GM12878 (cell line): ENCODE measurements at regions not wholly inside any gene's neighbourhood (a gene's known extent, or its start where the extent isn't known, plus 50 kb on each side); places are given as distances from the start of the nearest gene placed in this dataset.

Experiments used
- ATAC-seq: fragments of 200-7000 bp; cut with Tn5 transposase; 3 replicates; pipeline ENCODE4 v1.9.1; 2020; ENCODE audit warnings: mild to moderate bottlenecking, moderate library complexity
- BruUV-seq: library from RNA; stranded (reverse); fragments of 400-500 nt; replicated peaks from 2 replicates; lab custom pipeline; 2021; lab: Mats Ljungman, UMichigan
- CTCF ChIA-PET: fragments of 300-600 bp; sonication (Branson Sonifier 250); formaldehyde crosslinking; extraction: SDS; loops from one replicate; lab custom pipeline; 2021; ENCODE audit warnings: inconsistent platforms; lab: Yijun Ruan, JAX
- POLR2A ChIA-PET: fragments of 350-600 bp; formaldehyde crosslinking; extraction: SDS; loops from one replicate; lab custom pipeline; 2021; ENCODE audit warnings: inconsistent platforms; lab: Charles Lee
- RAD21 ChIA-PET: fragments of 300-600 bp; sonication (Branson Sonifier 250); formaldehyde crosslinking; loops from one replicate; lab custom pipeline; 2023; ENCODE audit warnings: antibody characterized with exemption; ENCODE audit not compliant: unreplicated experiment; lab: Charles Lee
- SMC1A ChIA-PET: fragments of 300-600 bp; sonication (Branson Sonifier 250); formaldehyde crosslinking; loops from one replicate; lab custom pipeline; 2023; ENCODE audit not compliant: unreplicated experiment, uncharacterized antibody; lab: Charles Lee
- DNase-seq: peaks from one replicate; pipeline ENCODE4 v3.0.0-alpha.2; 2011; ENCODE audit warnings: low read depth, low spot score
- FAIRE-seq: peaks from 3 replicates; lab custom pipeline; 2011; peaks lifted over from hg19 to GRCh38; lab: Jason Lieb, UNC
- H2AFZ ChIP-seq: 2 replicates; pipeline ENCODE4 v1.6.0; 2011; ENCODE audit warnings: low read depth, low read length, control low read depth; ENCODE audit not compliant: control insufficient read depth
- H3K27ac ChIP-seq: 2 replicates; pipeline ENCODE4 v1.5.1; 2011; ENCODE audit warnings: control low read depth; ENCODE audit not compliant: control insufficient read depth, insufficient read depth
- H3K27me3 ChIP-seq, 2 experiments: replicated peaks in 1 of 2; 2 replicates each; pipeline versions ENCODE4 v1.6.0 to v1.6.1; 2011; ENCODE audit warnings: low read length in 1 of 2; ENCODE audit not compliant: control insufficient read depth in 2 of 2, insufficient read depth in 2 of 2
- H3K36me3 ChIP-seq, 2 experiments: 2 replicates each; pipeline ENCODE4 v1.5.1; 2011; ENCODE audit warnings: low read length in 1 of 2; ENCODE audit not compliant: control insufficient read depth in 2 of 2, insufficient read depth in 2 of 2
- H3K4me1 ChIP-seq: 2 replicates; pipeline ENCODE4 v1.6.1; 2011; ENCODE audit warnings: mild to moderate bottlenecking, low read length, moderate library complexity, mixed read lengths; ENCODE audit not compliant: control insufficient read depth, insufficient read depth
- H3K4me2 ChIP-seq: 2 replicates; pipeline ENCODE4 v1.6.0; 2011; ENCODE audit warnings: control low read depth; ENCODE audit not compliant: control insufficient read depth, insufficient read depth
- H3K4me3 ChIP-seq: fragments of 200-600 bp; sonication (generic); 2 replicates; pipeline ENCODE4 v1.5.1; 2016
- H3K79me2 ChIP-seq: 2 replicates; pipeline ENCODE4 v1.6.0; 2011; ENCODE audit warnings: low read length; ENCODE audit not compliant: control insufficient read depth, insufficient read depth
- H3K9ac ChIP-seq: 2 replicates; pipeline ENCODE4 v1.8.0; 2011; ENCODE audit warnings: low read length, control low read depth, mixed read lengths; ENCODE audit not compliant: control insufficient read depth, insufficient read depth
- H3K9me3 ChIP-seq: replicated peaks from 3 replicates; pipeline ENCODE4 v1.5.1; 2011; ENCODE audit warnings: mild to moderate bottlenecking, low read length; ENCODE audit not compliant: control insufficient read depth, insufficient read depth
- H4K20me1 ChIP-seq: 2 replicates; pipeline ENCODE4 v1.6.0; 2011; ENCODE audit not compliant: control insufficient read depth, insufficient read depth
- BCL3 ChIP-seq: IDR thresholded peaks from 2 replicates; pipeline ENCODE4 v1.6.1; 2011; ENCODE audit warnings: borderline replicate concordance, low read depth, mild to moderate bottlenecking, moderate library complexity, low read length; ENCODE audit not compliant: insufficient read depth, poor library complexity, severe bottlenecking
- BMI1 ChIP-seq: fragments of 450-650 bp; IDR thresholded peaks from 2 replicates; pipeline ENCODE4 v1.6.1; 2016; ENCODE audit warnings: mild to moderate bottlenecking, moderate library complexity, borderline replicate concordance
- CBFB ChIP-seq: IDR thresholded peaks from 2 replicates; pipeline ENCODE4 v1.6.1; 2016; ENCODE audit warnings: antibody characterized with exemption, low read depth
- CBX5 ChIP-seq: sonication (generic); IDR thresholded peaks from 2 replicates; pipeline ENCODE4 v1.6.1; 2016; ENCODE audit warnings: low read depth, moderate library complexity, mild to moderate bottlenecking, inconsistent platforms
- CHD4 ChIP-seq: fragments of 200-600 bp; sonication (generic); IDR thresholded peaks from 2 replicates; pipeline ENCODE4 v1.6.1; 2016; ENCODE audit warnings: mild to moderate bottlenecking
- CREB1 ChIP-seq: IDR thresholded peaks from 2 replicates; pipeline ENCODE4 v1.6.1; 2012; ENCODE audit warnings: low read depth, mild to moderate bottlenecking, inconsistent platforms
- EGR1 ChIP-seq, 2 experiments: IDR thresholded peaks; 1 replicate in 1 of 2; 2 replicates in 1 of 2; pipeline ENCODE4 v1.6.1; 2011 to 2012; ENCODE audit warnings: low read depth in 2 of 2, low read length in 2 of 2, borderline replicate concordance in 1 of 2, mild to moderate bottlenecking in 1 of 2, moderate library complexity in 1 of 2
- ETV6 ChIP-seq, 2 experiments: fragments of 450-650 bp in 1 of 2; IDR thresholded peaks in 1 of 2; conservative IDR thresholded peaks in 1 of 2; 2 replicates each; pipeline ENCODE4 v1.6.1; 2014; ENCODE audit warnings: antibody characterized with exemption in 1 of 2, borderline replicate concordance in 1 of 2, low read depth in 1 of 2, mild to moderate bottlenecking in 1 of 2, moderate library complexity in 1 of 2
- GATAD2B ChIP-seq: fragments of 450-650 bp; conservative IDR thresholded peaks from 2 replicates; pipeline ENCODE4 v1.6.1; 2017; ENCODE audit warnings: low read depth, mild to moderate bottlenecking, moderate library complexity
- HDAC6 ChIP-seq: fragments of 200-600 bp; sonication (generic); IDR thresholded peaks from one replicate; pipeline ENCODE4 v1.8.0; 2017; ENCODE audit warnings: antibody characterized with exemption; ENCODE audit not compliant: unreplicated experiment
- JUND ChIP-seq: IDR thresholded peaks from 2 replicates; pipeline ENCODE4 v1.6.1; 2012; ENCODE audit warnings: low read depth, mild to moderate bottlenecking, low read length, improper control_type of control experiment, moderate library complexity
- NKRF ChIP-seq: fragments of 450-650 bp; conservative IDR thresholded peaks from 2 replicates; pipeline ENCODE4 v1.6.1; 2017; ENCODE audit warnings: mild to moderate bottlenecking, moderate library complexity
- POLR2AphosphoS5 ChIP-seq: IDR thresholded peaks from 2 replicates; pipeline ENCODE4 v1.6.1; 2011; ENCODE audit warnings: mild to moderate bottlenecking, low read length, inconsistent platforms
- RAD51 ChIP-seq: fragments of 450-650 bp; IDR thresholded peaks from 2 replicates; pipeline ENCODE4 v1.6.1; 2016; ENCODE audit warnings: moderate library complexity, mild to moderate bottlenecking, inconsistent platforms
- RBBP5 ChIP-seq: fragments of 200-600 bp; sonication (generic); conservative IDR thresholded peaks from 2 replicates; pipeline ENCODE4 v1.6.1; 2016
- RELA ChIP-seq: fragments of 450-650 bp; IDR thresholded peaks from 2 replicates; pipeline ENCODE4 v1.8.0; 2014; ENCODE audit warnings: borderline replicate concordance; ENCODE audit not compliant: partially characterized antibody
- ZBTB40 ChIP-seq: fragments of 450-650 bp; IDR thresholded peaks from 2 replicates; pipeline ENCODE4 v1.6.1; 2016; ENCODE audit warnings: mild to moderate bottlenecking, moderate library complexity, borderline replicate concordance
- WGBS: methylation state at CpG from one replicate; pipeline ENCODE4 v1.1.6; 2016; ENCODE audit warnings: low lambda C conversion rate; ENCODE audit not compliant: insufficient replicate concordance, insufficient coverage; ENCODE audit errors: missing lambda C conversion rate; 5-methylcytosine and 5-hydroxymethylcytosine counted together
- in situ Hi-C: fragments of 300-500 bp; cut with MboI; formaldehyde crosslinking; loops from 9 replicates; pipeline ENCODE4 v1.14.3; 2018; ENCODE audit warnings: mixed read lengths
- intact Hi-C: fragments of 100-400 bp; cut with micrococcal nuclease; formaldehyde crosslinking; loops from one replicate; pipeline ENCODE4 v1.14.2; 2022; ENCODE audit not compliant: unreplicated experiment
- TF ChIP-seq, protein P1 (sequence below): fragments of 450-650 bp; IDR thresholded peaks from 2 replicates; pipeline ENCODE4 v1.6.1; 2016; ENCODE audit warnings: mild to moderate bottlenecking

GRCh38 chr13:54599413-54599812 lies 1570.8 kb downstream of the OLFM4 start:
- 0% methylated on average over 1 of the region's 1 CpG for WGBS
- Histone ChIP-seq H3K4me1 (no peaks in the 10 kb centered on the region), H3K9ac (no peak overlapping the region), H4K20me1 (no peaks in the 10 kb centered on the region), H3K9me3 (no peaks in the 10 kb centered on the region), H3K4me2 (no peak overlapping the region), H2AFZ (no peak overlapping the region), H3K27me3 (no peaks in the 10 kb centered on the region), H3K27ac (no peak overlapping the region), H3K36me3 (no peaks in the 10 kb centered on the region), H3K79me2 (no peaks in the 10 kb centered on the region), H3K4me3 (no peak overlapping the region)
- ChIA-PET POLR2A (no interaction called here), RAD21 (no interaction called here), SMC1A (no interaction called here), CTCF (no interaction called here)
- in situ Hi-C loops (no loop called here), intact Hi-C loops (no loop called here)
- DNase-seq (no peak), ATAC-seq (no peak), FAIRE-seq (no peak)
- BruUV-seq = no TSS peak
- TF ChIP-seq BCL3 (no peak), ZBTB40 (no peak), CHD4 (no peak), JUND (no peak), CREB1 (no peak), CBFB (no peak), NKRF (no peak), EGR1 (IDR thresholded peaks at IDR 0.05; ENCODE audit: borderline replicate concordance in 1 of 2, low read depth in 2 of 2, low read length in 2 of 2) (no peak), RAD51 (no peak), HDAC6 (no peak), RELA (no peak), CBX5 (no peak), POLR2AphosphoS5 (no peak), GATAD2B (no peak), BMI1 (no peak), RBBP5 (no peak), ETV6 (conservative IDR thresholded peaks at IDR 0.05 in 1 of 2, IDR thresholded peaks at IDR 0.05 in 1 of 2; ENCODE audit: borderline replicate concordance in 1 of 2, low read depth in 1 of 2) (no peak)
- TF ChIP-seq, protein P1, sequence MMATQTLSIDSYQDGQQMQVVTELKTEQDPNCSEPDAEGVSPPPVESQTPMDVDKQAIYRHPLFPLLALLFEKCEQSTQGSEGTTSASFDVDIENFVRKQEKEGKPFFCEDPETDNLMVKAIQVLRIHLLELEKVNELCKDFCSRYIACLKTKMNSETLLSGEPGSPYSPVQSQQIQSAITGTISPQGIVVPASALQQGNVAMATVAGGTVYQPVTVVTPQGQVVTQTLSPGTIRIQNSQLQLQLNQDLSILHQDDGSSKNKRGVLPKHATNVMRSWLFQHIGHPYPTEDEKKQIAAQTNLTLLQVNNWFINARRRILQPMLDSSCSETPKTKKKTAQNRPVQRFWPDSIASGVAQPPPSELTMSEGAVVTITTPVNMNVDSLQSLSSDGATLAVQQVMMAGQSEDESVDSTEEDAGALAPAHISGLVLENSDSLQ = no peak
